NAMALWA (cell line): ENCODE measurements at regions not wholly inside any gene's neighbourhood (a gene's known extent, or its start where the extent isn't known, plus 50 kb on each side); places are given as distances from the start of the nearest gene placed in this dataset.
"Not testable (repeated sequence)": the region's sequence is repeated elsewhere in the genome, so short reads cannot be mapped to it uniquely, and the experiment has no call there.

ENCODE experiments used
- DNase-seq: peaks from one replicate; pipeline ENCODE4 v3.0.0-alpha.2; 2015; ENCODE audit warnings: low spot score

DNA sequence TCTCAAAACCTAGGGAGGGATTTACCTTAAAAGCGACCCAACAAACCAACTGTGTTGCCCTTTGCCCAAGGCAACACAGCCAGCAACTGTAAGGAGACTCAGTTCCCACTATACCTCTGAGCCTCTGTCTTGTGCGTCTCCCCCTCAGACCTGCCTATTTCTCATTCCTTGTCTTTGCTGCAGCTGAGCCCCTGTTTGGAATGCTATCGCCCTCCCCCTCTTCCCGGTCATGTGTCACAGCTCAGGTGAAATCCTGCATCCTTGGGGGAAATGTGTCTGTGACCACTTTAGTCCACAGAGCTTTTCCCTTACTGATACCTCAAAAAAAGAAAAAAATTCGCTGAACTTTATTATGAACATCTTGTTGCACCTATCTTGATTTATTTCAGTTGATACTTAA is 52.0 kb upstream of the LRIG1 start:
- no peak for DNase-seq

GRCh38 chr3:66553441-66554113 is 52.8 kb upstream of the LRIG1 start:
- no peak for DNase-seq

DNA sequence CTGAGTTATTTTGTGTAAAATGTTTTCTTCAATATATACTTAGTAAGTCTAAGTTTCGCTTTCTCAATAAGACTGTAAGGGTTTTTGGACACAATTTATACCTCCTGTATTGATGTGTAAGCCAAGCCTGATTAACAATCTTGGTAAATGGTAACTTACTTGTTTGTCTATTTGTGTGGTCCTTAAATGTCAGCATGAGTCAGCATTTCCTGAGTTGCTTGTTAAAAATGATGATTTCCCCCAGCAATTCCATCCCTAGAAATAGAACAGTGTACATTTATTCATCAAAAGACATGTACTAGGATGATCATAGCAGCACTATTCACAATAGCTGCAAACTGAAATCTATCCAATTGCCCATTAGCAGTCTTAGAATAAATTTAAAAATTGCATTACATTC is 53.4 kb upstream of the LRIG1 start:
- no peak for DNase-seq

- no peak for DNase-seq
Observed at GRCh38 chr3:66555214-66555844, 54.5 kb upstream of the LRIG1 start.

- no peak for DNase-seq
Observed at GRCh38 chr3:66557170-66557569, 56.3 kb upstream of the LRIG1 start.

DNA sequence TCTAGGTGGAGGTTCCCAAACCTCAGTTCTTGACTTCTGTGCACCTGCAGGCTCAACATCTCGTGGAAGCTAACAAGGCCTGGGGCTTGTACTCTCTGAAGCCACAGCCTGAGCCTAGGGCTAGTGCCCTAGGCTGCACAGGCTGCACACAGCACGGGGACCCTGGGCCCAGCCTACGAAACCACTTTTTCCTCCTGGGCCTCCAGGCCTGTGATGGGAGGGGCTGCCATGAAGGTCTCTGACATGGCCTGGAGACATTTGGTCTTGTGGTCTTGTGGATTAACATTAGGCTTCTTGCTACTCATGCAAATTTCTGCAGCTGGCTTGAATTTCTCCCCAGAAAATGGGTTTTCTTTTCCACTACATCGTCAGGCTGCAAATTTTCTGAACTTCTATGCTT is 59.1 kb upstream of the LRIG1 start:
- DNase-seq: not testable (repeated sequence)

DNA sequence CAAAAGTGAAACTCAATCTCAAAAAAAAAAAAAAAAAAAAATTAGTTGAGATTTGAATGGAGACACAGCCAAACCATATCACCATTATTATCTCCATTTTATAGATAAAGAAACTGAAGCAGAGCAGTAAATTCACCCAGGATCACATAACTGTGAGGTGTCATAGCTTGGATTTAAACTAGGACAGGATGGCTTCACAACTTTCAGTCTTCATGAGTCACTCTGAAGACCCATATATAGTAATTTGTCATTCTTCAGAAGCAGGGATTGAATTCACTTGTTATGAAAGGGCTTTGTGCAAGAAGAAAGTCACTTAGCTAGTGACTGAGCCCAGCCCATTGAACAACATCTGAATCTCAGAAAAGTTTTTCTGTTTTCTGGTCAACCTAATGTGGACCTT is 60.5 kb upstream of the LRIG1 start:
- no peak for DNase-seq

- no peak for DNase-seq
Observed at GRCh38 chr3:66565301-66565700, 64.5 kb upstream of the LRIG1 start.

DNA sequence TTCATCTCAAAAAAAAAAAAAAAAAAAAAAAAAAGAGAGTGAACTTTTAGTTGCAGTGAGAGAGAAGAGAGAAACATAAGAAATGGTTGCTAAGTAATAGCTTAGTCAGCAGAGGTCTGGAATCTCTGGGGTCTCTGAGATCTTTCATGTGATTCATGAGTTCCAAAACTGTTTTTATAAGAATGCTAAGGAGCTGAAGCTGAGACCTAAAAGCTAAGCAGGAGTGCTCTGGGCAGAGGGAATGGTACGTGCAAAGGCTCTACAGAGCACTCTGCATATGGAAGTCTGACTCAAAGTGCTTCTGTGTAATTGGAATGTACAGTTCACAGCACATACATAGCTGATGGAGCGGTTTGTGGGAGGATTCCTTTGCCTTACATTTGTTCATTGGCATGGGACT is 66.3 kb upstream of the LRIG1 start:
- DNase-seq: no peak

- no peak for DNase-seq
Observed at GRCh38 chr3:66572090-66572675, 71.4 kb upstream of the LRIG1 start.

- peak; percentile 15 for DNase-seq
Observed at GRCh38 chr3:66572938-66573710, 72.3 kb upstream of the LRIG1 start.

DNA sequence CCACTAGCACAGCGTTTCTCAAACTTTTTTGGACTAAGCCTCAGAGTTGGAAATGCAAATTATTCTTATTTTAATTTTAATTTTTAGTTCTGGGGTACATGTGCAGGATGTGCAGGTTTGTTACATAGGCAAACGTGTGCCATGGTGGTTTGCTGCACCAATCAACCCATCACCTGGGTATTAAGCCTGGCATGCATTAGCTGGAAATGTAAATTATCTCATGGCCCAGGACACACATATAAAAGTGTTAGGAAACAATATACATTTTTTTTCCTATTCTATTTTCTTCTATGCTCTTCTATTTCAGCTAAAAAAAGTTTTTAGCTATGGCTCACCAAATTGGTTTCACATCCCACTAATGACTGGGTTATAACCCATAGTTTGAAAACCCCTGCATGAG is 73.3 kb upstream of the LRIG1 start:
- DNase-seq: no peak

DNA sequence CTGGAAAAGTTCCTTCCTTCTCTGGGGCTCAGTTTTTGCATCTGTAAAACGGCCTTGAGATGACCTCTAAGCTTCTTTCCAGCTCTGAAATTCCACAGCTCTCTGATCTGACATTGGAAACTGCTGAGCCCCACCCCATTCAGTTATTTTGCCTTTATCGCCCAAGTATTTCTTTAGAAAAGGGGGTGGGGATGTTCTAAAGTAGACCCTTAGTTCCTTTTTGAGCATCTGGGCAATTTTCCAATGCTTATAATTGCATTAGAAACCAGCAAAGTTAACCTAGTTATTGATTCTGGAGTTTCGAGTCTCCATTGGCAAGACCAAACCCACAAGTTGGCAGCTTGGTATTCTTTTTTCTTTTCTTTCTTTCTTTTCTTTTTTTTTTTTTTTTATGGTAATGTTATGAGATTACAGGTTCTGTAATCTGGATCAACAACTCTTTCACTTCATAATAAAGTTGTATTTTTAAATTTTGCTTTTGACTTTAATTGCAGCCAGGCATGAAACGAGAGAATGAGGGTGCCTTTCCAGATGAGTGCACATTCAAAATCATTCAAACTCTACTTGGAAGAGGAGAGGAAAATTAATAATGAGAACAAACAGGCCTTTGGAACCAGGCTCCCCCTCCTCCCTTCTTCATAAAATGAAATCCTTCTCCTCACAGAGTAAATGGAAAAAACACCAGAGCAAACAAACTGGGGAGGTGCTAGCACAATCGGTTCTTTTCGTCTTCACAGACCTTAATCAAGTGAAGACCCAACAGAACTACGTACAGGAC is 76.8 kb upstream of the LRIG1 start:
- no peak for DNase-seq

GRCh38 chr3:66581256-66581655 is 80.4 kb upstream of the LRIG1 start:
- DNase-seq: no peak

DNA sequence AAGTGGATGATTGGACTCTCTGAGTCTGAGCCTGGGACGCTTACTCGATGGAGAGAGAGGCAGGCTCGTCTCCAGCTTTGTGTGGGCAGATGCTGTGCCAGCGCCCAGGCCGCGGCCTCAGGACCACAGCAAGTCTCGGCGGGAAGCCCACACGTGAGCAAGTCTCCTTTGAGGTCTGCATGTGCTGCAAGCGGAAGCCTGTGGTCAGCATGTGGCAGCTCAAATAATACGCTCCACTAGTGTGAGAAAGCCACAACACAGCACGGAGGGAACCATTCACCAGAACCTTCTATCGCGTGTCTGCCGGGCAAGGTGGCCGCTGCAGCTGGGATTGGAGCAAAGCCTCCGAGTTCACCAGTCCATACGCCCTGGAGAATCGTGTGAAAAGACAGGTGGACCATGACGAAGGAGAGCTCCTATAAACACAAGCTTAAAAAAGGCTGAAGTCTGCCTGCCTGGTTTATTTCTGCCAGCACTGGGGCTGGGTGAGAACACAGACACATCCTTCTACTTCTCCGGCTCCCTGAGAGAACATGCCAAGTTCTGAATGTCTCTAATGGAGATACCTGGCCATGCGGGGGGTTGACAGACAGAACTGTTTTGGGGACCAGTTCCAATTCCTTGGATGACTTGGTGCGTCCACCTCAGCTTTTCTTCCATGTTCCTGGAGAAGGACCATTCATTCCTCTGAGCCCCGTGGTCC is 82.0 kb upstream of the LRIG1 start:
- DNase-seq: peak; percentile 68

DNA sequence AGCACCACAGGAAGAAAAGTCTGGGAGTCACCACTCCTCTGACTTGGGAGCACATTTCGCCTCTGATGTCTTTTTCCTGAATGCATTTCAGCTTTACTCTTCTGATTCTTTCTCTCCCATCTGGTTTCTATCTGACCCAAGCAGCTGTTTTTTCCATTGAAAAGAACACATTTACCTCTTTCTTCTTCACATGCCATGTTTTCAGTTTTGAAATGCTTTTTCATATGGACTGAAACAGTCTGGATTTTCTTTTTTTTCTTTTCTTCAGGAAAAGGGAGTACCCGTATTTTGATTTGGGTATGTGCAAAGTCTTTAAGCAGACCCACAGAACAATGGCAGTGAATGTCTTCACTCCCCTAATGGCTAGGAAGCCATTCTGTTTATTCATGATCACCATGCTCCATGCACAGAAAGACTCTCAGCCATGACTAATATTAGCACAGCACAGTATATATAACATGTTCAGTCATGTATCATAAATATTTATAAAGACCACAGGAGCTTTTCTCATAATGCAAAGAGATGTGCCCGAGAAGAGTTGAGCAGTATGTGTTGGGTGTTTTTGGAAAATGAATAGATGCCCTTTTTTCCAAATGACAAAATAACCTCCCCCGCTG is 82.7 kb upstream of the LRIG1 start:
- no peak for DNase-seq

- DNase-seq: no peak
Observed at GRCh38 chr3:66585520-66586095, 84.8 kb upstream of the LRIG1 start.

- DNase-seq: no peak
Observed at GRCh38 chr3:66586853-66587252, 86.0 kb upstream of the LRIG1 start.

DNA sequence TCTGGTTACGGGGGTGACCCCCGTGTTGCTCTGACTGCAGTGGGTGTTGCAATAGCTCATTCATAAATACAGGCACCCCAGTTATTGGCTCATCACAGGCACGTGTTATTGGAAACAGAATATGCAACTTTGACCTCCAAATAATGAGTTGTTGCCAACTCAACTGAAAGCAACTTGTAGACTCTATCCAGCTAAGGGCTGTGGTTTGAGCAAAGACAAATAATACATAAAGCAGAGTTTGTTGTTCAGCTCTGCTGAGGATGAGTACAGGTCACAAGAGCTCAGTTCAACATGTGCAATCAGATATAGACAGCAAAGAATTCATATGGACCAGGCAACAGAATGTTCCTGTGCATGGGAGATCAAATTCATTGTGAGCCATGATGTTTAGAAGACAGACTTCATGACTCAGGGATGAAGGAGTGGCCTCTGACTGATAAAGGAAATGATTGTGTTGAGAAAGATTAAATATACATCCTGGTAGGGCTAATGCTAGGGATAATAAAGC is 87.6 kb upstream of the LRIG1 start:
- no peak for DNase-seq

DNA sequence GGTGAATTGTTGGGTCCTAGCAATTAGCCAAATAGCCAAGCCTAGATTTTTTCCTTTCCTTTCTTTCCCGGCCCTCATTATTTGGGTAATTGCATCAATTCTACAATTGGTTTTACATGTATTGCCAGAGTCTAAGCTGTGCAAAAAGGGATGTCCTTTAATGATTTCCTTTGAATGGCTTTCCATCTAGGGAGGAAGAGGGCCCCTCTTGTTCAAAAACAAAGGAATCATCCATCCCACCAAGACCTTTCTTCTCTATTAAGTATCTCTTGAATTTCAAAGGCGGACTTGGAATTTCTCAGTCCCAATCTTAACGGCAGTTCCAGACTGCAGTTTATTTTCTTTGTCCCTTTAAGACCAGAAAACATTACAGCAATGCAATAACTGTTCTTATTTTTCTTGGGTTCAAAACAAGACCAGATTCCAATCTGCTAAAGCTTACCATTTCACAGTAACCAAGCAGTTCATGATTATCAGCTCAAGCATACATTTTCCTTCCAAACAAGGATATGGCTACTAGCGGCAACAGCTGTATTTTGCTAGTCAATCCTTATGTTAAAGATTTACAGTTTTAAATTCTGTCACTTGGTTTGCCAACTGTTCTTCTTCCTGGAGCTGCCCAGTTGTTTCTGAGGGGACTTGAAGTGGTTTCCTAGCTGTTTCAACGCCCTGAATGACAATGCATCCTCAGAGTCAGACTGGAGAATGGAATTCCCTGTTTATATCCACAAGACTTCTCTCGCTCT is 91.4 kb upstream of the LRIG1 start:
- DNase-seq: no peak
